IMR-90 (cell line): ENCODE measurements at regions not wholly inside any gene's neighbourhood (a gene's known extent, or its start where the extent isn't known, plus 50 kb on each side); places are given as distances from the start of the nearest gene placed in this dataset.

Experiments used
- ATAC-seq: fragments of 200-7000 bp; cut with Tn5 transposase; 2 replicates; pipeline ENCODE4 v1.9.1; 2020; ENCODE audit warnings: low read depth, mild to moderate bottlenecking, moderate library complexity
- BruUV-seq: library from RNA; stranded (reverse); fragments of 400-500 nt; replicated peaks from 2 replicates; lab custom pipeline; 2021; lab: Mats Ljungman, UMichigan
- CTCF ChIA-PET: fragments of 300-600 bp; formaldehyde crosslinking; extraction: SDS; loops from one replicate; lab custom pipeline; 2021; ENCODE audit warnings: antibody characterized with exemption; lab: Yijun Ruan, JAX
- POLR2A ChIA-PET: fragments of 300-600 bp; sonication (Branson Sonifier 250); formaldehyde crosslinking; loops from one replicate; lab custom pipeline; 2022; ENCODE audit warnings: antibody characterized with exemption; ENCODE audit not compliant: unreplicated experiment; lab: Charles Lee
- DNase-seq: peaks from one replicate; pipeline ENCODE4 v3.0.0; 2013
- H2AFZ ChIP-seq: replicated peaks from 2 replicates; pipeline ENCODE3; 2013; ENCODE audit warnings: low read length, mild to moderate bottlenecking; ENCODE audit not compliant: poor library complexity
- H2AK5ac ChIP-seq: 2 replicates; pipeline ENCODE4 v1.6.1; 2013; ENCODE audit warnings: low read depth, low read length, inconsistent platforms
- H2AK9ac ChIP-seq: replicated peaks from 2 replicates; pipeline ENCODE3; 2013; ENCODE audit warnings: mild to moderate bottlenecking, low read depth, low read length, moderate library complexity; ENCODE audit not compliant: poor library complexity
- H2BK120ac ChIP-seq: 2 replicates; pipeline ENCODE4 v1.6.1; 2013; ENCODE audit warnings: low read depth, low read length, inconsistent platforms
- H2BK15ac ChIP-seq: 3 replicates; pipeline ENCODE4 v1.6.1; 2013; ENCODE audit warnings: low read depth, low read length, inconsistent platforms
- H2BK20ac ChIP-seq: 2 replicates; pipeline ENCODE4 v1.6.1; 2013; ENCODE audit warnings: low read depth, mild to moderate bottlenecking, inconsistent platforms, low read length, moderate library complexity
- H2BK5ac ChIP-seq: 2 replicates; pipeline ENCODE4 v1.6.1; 2013; ENCODE audit warnings: mild to moderate bottlenecking, low read depth, low read length, inconsistent platforms; ENCODE audit not compliant: poor library complexity, severe bottlenecking
- H3K14ac ChIP-seq: replicated peaks from 2 replicates; pipeline ENCODE4 v1.6.1; 2013; ENCODE audit warnings: low read depth, low read length, inconsistent platforms
- H3K18ac ChIP-seq: 2 replicates; pipeline ENCODE4 v1.6.1; 2013; ENCODE audit warnings: low read depth, low read length, control low read depth
- H3K23ac ChIP-seq: 2 replicates; pipeline ENCODE4 v1.6.1; 2013; ENCODE audit warnings: low read depth, low read length, inconsistent platforms
- H3K27ac ChIP-seq: 2 replicates; pipeline ENCODE4 v1.5.1; 2013; ENCODE audit warnings: mild to moderate bottlenecking, control low read depth, low read length; ENCODE audit not compliant: insufficient read depth
- H3K27me3 ChIP-seq: 2 replicates; pipeline ENCODE4 v1.6.1; 2013; ENCODE audit warnings: low read length; ENCODE audit not compliant: control insufficient read depth, insufficient read depth
- H3K36me3 ChIP-seq: 2 replicates; pipeline ENCODE4 v1.6.1; 2013; ENCODE audit warnings: low read length, mixed read lengths; ENCODE audit not compliant: control insufficient read depth, insufficient read depth
- H3K4ac ChIP-seq: 2 replicates; pipeline ENCODE4 v1.6.1; 2013; ENCODE audit warnings: low read depth, low read length, inconsistent platforms
- H3K4me1 ChIP-seq: 2 replicates; pipeline ENCODE4 v1.6.1; 2013; ENCODE audit warnings: low read length, mixed read lengths; ENCODE audit not compliant: control insufficient read depth, insufficient read depth
- H3K4me2 ChIP-seq: 2 replicates; pipeline ENCODE4 v1.6.1; 2013; ENCODE audit warnings: low read depth, mild to moderate bottlenecking, control low read depth, low read length, moderate library complexity
- H3K4me3 ChIP-seq: 2 replicates; pipeline ENCODE4 v1.5.1; 2013; ENCODE audit warnings: low read depth, mild to moderate bottlenecking, control low read depth, low read length, moderate library complexity; ENCODE audit not compliant: insufficient read depth
- H3K56ac ChIP-seq: 2 replicates; pipeline ENCODE4 v1.6.1; 2013; ENCODE audit warnings: low read length, inconsistent platforms; ENCODE audit not compliant: insufficient read depth; ENCODE audit errors: extremely low read depth
- H3K79me1 ChIP-seq, 2 experiments: 2 replicates each; pipeline ENCODE4 v1.6.1; 2013; ENCODE audit warnings: low read length in 2 of 2, inconsistent platforms in 1 of 2, low read depth in 1 of 2
- H3K9ac ChIP-seq: 2 replicates; pipeline ENCODE4 v1.6.1; 2013; ENCODE audit warnings: low read depth, low read length, control low read depth
- H3K9me1 ChIP-seq: 2 replicates; pipeline ENCODE4 v1.6.1; 2013; ENCODE audit warnings: low read length, inconsistent platforms; ENCODE audit not compliant: insufficient read depth
- H3K9me3 ChIP-seq: 2 replicates; pipeline ENCODE4 v1.6.1; 2013; ENCODE audit warnings: low read length; ENCODE audit not compliant: control insufficient read depth, insufficient read depth
- H4K20me1 ChIP-seq: 2 replicates; pipeline ENCODE4 v1.6.1; 2013; ENCODE audit warnings: low read length, inconsistent platforms; ENCODE audit not compliant: insufficient read depth
- H4K5ac ChIP-seq: 2 replicates; pipeline ENCODE4 v1.6.1; 2013; ENCODE audit warnings: mild to moderate bottlenecking, low read depth, low read length, control low read depth
- H4K8ac ChIP-seq, 2 experiments: 2 replicates each; pipeline ENCODE4 v1.6.1; 2013; ENCODE audit warnings: low read depth in 2 of 2, low read length in 2 of 2, control low read depth in 1 of 2, inconsistent platforms in 1 of 2
- H4K91ac ChIP-seq: 2 replicates; pipeline ENCODE4 v1.6.1; 2013; ENCODE audit warnings: low read depth, low read length, inconsistent platforms; ENCODE audit not compliant: insufficient read depth
- CEBPB ChIP-seq: IDR thresholded peaks from 2 replicates; pipeline ENCODE4 v1.6.1; 2012; ENCODE audit warnings: low read depth, low read length, improper control_type of control experiment
- FOS ChIP-seq: fragments of 150-350 bp; IDR thresholded peaks from 2 replicates; pipeline ENCODE4 v1.6.1; 2016; ENCODE audit warnings: low read depth, low read length
- WGBS, 2 experiments: methylation state at CpG; one replicate each; pipeline versions ENCODE4 v1.1.5 to v1.1.7; 2013; ENCODE audit warnings: missing lambda C conversion rate in 2 of 2; ENCODE audit not compliant: insufficient read length in 1 of 2; ENCODE audit errors: extremely low coverage in 2 of 2; 5-methylcytosine and 5-hydroxymethylcytosine counted together
- dilution Hi-C: fragments of 300-500 bp; cut with HindIII; formaldehyde crosslinking; loops from one replicate; pipeline ENCODE4 v1.14.3; 2018; ENCODE audit warnings: low sequenced_read_pairs; ENCODE audit not compliant: unreplicated experiment
- in situ Hi-C: fragments of 300-500 bp; cut with MboI; formaldehyde crosslinking; loops from 3 replicates; pipeline ENCODE4 v1.14.3; 2019; ENCODE audit warnings: low sequenced_read_pairs, inconsistent platforms, mixed read lengths
- intact Hi-C: fragments of 100-400 bp; cut with micrococcal nuclease; formaldehyde crosslinking; loops from 2 replicates; pipeline ENCODE4 v1.10.0; 2022

DNA sequence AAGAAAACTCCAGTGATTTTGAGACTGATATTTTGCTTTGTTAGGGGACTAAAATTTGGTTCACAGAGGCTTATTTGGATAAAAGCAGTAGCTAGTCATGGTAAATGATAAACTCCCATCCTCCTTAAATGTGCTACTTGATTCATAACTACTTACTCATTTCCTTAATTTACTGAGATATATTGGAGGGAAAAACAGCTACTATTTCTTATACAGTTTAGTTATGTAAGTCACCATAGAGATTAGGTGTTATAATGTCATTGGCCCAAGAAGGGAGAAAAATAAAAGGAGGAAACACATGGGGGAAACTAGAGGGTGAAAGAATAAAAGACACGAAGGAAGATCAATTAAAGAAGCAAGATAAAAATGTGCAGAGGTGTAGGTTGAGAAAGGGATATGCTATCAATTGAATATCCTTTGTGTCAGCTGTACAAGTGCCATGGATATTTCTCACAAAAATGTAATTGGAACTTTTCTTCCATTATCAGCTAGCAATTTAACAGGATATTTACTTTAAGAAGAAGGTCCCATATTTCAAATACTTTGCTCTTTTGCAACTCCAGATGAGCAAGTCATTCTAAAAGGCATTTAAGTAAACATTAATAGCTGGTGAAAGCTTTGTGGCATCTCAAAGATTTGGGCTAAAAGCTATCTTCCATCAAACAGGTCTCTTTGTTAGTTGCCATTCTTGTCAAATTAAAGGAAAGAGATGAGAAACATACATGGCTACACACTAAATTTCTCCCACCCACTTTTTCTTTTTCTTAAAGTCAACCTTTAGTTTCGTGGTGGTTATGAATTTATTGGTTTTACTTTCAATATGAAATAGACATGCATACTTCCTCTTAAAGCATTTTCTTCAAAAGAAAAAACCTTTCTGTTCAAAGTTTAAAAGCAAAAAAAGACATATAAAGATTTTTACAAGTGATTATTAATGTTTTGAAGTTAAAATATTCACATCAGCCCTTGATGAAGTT is 439.5 kb downstream of the CCER1 start:
- WGBS, 2 experiments = no CpG with 5 or more reads among the region's 2 CpGs
- Histone ChIP-seq H2BK20ac (0 out of 2 replicates have a peak overlapping the region, but pooled peaks have one; percentile 97), H3K27me3 (no peaks in the 10 kb centered on the region), H3K27ac (peak overlapping the region; percentile 42; the same call in 1 of the 2 replicates), H3K4me1 (peaks cover 3% of the 10 kb centered on the region), H3K4ac (peak overlapping the region; percentile 78; the same call in 1 of the 2 replicates), H3K9me1 (0 out of 2 replicates have a peak, but pooled peaks cover 2% of the 10 kb centered on the region), H2AK9ac (no peak overlapping the region), H4K20me1 (no peaks in the 10 kb centered on the region), H2AFZ (no peak overlapping the region), H2BK5ac (peak overlapping the region; percentile 92), H2BK120ac (peak overlapping the region; percentile 89), H2AK5ac (no peak overlapping the region), H3K18ac (peak overlapping the region; percentile 71), H3K79me1 (no peaks in the 10 kb centered on the region), H2BK15ac (no peak overlapping the region), H3K4me3 (no peak overlapping the region), H3K56ac (no peak overlapping the region), H4K5ac (0 out of 2 replicates have a peak overlapping the region, but pooled peaks have one; percentile 37), H3K4me2 (peak overlapping the region; percentile 65), H4K8ac (peak overlapping the region in 1 of 2 experiments; percentile 74; a peak in 1 of 4 replicates), H3K14ac (no peak overlapping the region), H3K36me3 (no peaks in the 10 kb centered on the region), H3K9me3 (no peaks in the 10 kb centered on the region), H3K9ac (no peak overlapping the region), H4K91ac (no peak overlapping the region), H3K23ac (no peak overlapping the region)
- peak; percentile 56 for DNase-seq
- dilution Hi-C loops (no loop called here), intact Hi-C loops (no loop called here), in situ Hi-C loops (no loop called here)
- ChIA-PET POLR2A (no interaction called here), CTCF (interaction anchor here (1.1 to 1.6 kb wide), 2 partner anchors 12 to 14 kb away, joined by 3 read pairs; no protein-coding TSS in a partner anchor)
- ATAC-seq = peak; percentile 62
- peak; percentile 71 for TF ChIP-seq CEBPB
- TF ChIP-seq FOS = no peak
- BruUV-seq = no TSS peak
